SU-DHL-6 (cell line): ENCODE measurements at regions not wholly inside any gene's neighbourhood (a gene's known extent, or its start where the extent isn't known, plus 50 kb on each side); places are given as distances from the start of the nearest gene placed in this dataset.
"Not testable (repeated sequence)": the region's sequence is repeated elsewhere in the genome, so short reads cannot be mapped to it uniquely, and the experiment has no call there.

Experiments used
- H2AFZ ChIP-seq: fragments of 200-600 bp; sonication (generic); 2 replicates; pipeline ENCODE4 v1.6.1; 2014; ENCODE audit warnings: low read depth, mild to moderate bottlenecking, moderate library complexity, mixed read lengths, antibody characterized with exemption, low read length; ENCODE audit not compliant: severe bottlenecking
- H3F3A ChIP-seq: fragments of 200-600 bp; shearing (Covaris generic); 2 replicates; pipeline ENCODE4 v1.6.0; 2016; ENCODE audit warnings: antibody characterized with exemption, mild to moderate bottlenecking; ENCODE audit not compliant: insufficient read depth
- H3K27ac ChIP-seq: fragments of 200-600 bp; sonication (generic); 2 replicates; pipeline ENCODE4 v1.5.1; 2016; ENCODE audit warnings: low read depth, mild to moderate bottlenecking, low read length, moderate library complexity, mixed read lengths
- H3K27me3 ChIP-seq: fragments of 200-600 bp; sonication (generic), shearing (Covaris generic); 2 replicates; pipeline ENCODE4 v1.6.0; 2014; ENCODE audit warnings: mild to moderate bottlenecking, low read length
- H3K36me3 ChIP-seq: fragments of 200-600 bp; sonication (generic); 2 replicates; pipeline ENCODE4 v1.6.1; 2014; ENCODE audit warnings: mild to moderate bottlenecking, low read length, mixed read lengths
- H3K4me2 ChIP-seq: fragments of 300-600, 200-600 bp; shearing (Covaris generic), sonication (generic); 2 replicates; pipeline ENCODE4 v1.6.0; 2014; ENCODE audit warnings: low read length, low read depth, mild to moderate bottlenecking; ENCODE audit not compliant: poor library complexity, severe bottlenecking
- H3K4me3 ChIP-seq: fragments of 200-600 bp; sonication (generic); 2 replicates; pipeline ENCODE4 v1.5.1; 2014; ENCODE audit warnings: antibody characterized with exemption, low read length, mild to moderate bottlenecking, mixed read lengths; ENCODE audit not compliant: insufficient read depth, poor library complexity, severe bottlenecking
- H3K79me2 ChIP-seq: fragments of 200-600 bp; sonication (generic); 2 replicates; pipeline ENCODE4 v1.6.1; 2014; ENCODE audit warnings: mild to moderate bottlenecking, low read length, moderate library complexity; ENCODE audit not compliant: insufficient read depth
- H3K9ac ChIP-seq: fragments of 200-600 bp; sonication (generic); 2 replicates; pipeline ENCODE4 v1.7.0; 2014; ENCODE audit warnings: mild to moderate bottlenecking, low read length
- H3K9me2 ChIP-seq: fragments of 200-600 bp; sonication (generic); replicated peaks from 2 replicates; pipeline ENCODE4 v1.6.1; 2014; ENCODE audit warnings: low read length; ENCODE audit not compliant: insufficient read depth
- H3K9me3 ChIP-seq: fragments of 200-600 bp; sonication (generic); 2 replicates; pipeline ENCODE4 v1.6.1; 2014; ENCODE audit warnings: low read length, mixed read lengths; ENCODE audit not compliant: insufficient read depth
- H4K20me1 ChIP-seq: fragments of 200-600 bp; sonication (generic); 2 replicates; pipeline ENCODE4 v1.6.1; 2014; ENCODE audit warnings: low read depth, mild to moderate bottlenecking, antibody characterized with exemption, low read length, moderate library complexity, mixed read lengths
- EZH2phosphoT487 ChIP-seq: fragments of 200-600 bp; sonication (generic), shearing (Covaris generic); conservative IDR thresholded peaks from 2 replicates; pipeline ENCODE4 v1.6.1; 2018; ENCODE audit warnings: mild to moderate bottlenecking, antibody characterized with exemption, low read length, moderate library complexity, mixed read lengths
- TF ChIP-seq, protein P1 (sequence below): fragments of 200-600 bp; sonication (generic); IDR thresholded peaks from one replicate; pipeline ENCODE4 v1.5.1; 2017; ENCODE audit warnings: antibody characterized with exemption, mild to moderate bottlenecking, low read length, moderate library complexity; ENCODE audit not compliant: insufficient read depth, poor library complexity, severe bottlenecking

DNA sequence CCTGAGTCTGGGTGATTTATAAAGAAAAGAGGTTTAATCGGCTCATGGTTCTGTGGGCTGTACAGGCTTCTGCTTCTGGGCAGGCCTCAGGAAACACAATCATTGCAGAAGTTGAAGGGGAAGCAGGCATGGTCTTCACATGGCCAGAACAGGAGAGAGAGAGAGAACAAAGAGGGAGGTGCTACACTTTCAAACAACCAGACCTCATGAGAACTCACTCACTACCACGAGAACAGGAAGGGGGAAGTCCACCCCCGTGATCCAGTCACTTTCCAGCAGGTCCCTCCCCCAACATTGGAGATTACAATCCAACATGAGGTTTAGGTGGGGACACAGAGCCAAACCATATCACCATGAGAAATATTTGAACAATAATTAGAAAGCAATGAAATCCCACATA is 222.9 kb downstream of the FAM72C start:
- Histone ChIP-seq H3K9ac (no peak overlapping the region), H3F3A (no peaks in the 10 kb centered on the region), H3K4me2 (no peak overlapping the region), H3K9me3 (no peaks in the 10 kb centered on the region), H4K20me1 (no peaks in the 10 kb centered on the region), H3K27ac (no peak overlapping the region), H3K79me2 (no peaks in the 10 kb centered on the region), H3K27me3 (no peaks in the 10 kb centered on the region), H3K9me2 (no peaks in the 10 kb centered on the region), H3K36me3 (no peaks in the 10 kb centered on the region), H2AFZ (no peak overlapping the region), H3K4me3 (no peak overlapping the region)
- TF ChIP-seq, protein P1, sequence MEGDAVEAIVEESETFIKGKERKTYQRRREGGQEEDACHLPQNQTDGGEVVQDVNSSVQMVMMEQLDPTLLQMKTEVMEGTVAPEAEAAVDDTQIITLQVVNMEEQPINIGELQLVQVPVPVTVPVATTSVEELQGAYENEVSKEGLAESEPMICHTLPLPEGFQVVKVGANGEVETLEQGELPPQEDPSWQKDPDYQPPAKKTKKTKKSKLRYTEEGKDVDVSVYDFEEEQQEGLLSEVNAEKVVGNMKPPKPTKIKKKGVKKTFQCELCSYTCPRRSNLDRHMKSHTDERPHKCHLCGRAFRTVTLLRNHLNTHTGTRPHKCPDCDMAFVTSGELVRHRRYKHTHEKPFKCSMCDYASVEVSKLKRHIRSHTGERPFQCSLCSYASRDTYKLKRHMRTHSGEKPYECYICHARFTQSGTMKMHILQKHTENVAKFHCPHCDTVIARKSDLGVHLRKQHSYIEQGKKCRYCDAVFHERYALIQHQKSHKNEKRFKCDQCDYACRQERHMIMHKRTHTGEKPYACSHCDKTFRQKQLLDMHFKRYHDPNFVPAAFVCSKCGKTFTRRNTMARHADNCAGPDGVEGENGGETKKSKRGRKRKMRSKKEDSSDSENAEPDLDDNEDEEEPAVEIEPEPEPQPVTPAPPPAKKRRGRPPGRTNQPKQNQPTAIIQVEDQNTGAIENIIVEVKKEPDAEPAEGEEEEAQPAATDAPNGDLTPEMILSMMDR: no peak
- no peak for TF ChIP-seq EZH2phosphoT487

- TF ChIP-seq, protein P1: no peak
- TF ChIP-seq EZH2phosphoT487: no peak
- H3K4me3 ChIP-seq: no peak overlapping the region
- no peaks in the 10 kb centered on the region for H3K27me3 ChIP-seq
- no peak overlapping the region for H2AFZ ChIP-seq
- H3K9me2 ChIP-seq: no peaks in the 10 kb centered on the region
- no peaks in the 10 kb centered on the region for H3F3A ChIP-seq
- H3K36me3 ChIP-seq: no peaks in the 10 kb centered on the region
- H3K4me2 ChIP-seq: no peak overlapping the region
- no peaks in the 10 kb centered on the region for H4K20me1 ChIP-seq
- no peak overlapping the region for H3K9ac ChIP-seq
- H3K79me2 ChIP-seq: no peaks in the 10 kb centered on the region
- no peaks in the 10 kb centered on the region for H3K9me3 ChIP-seq
- H3K27ac ChIP-seq: no peak overlapping the region
Observed at GRCh38 chr1:143736562-143736961, 235.2 kb downstream of the FAM72C start.

- Histone ChIP-seq H2AFZ (no peak overlapping the region), H3K9me3 (no peaks in the 10 kb centered on the region), H3K9ac (no peak overlapping the region), H3K9me2 (no peaks in the 10 kb centered on the region), H3K36me3 (no peaks in the 10 kb centered on the region), H3K27me3 (no peaks in the 10 kb centered on the region), H3K4me3 (no peak overlapping the region), H3F3A (no peaks in the 10 kb centered on the region), H3K27ac (no peak overlapping the region), H4K20me1 (no peaks in the 10 kb centered on the region), H3K4me2 (no peak overlapping the region), H3K79me2 (no peaks in the 10 kb centered on the region)
- TF ChIP-seq EZH2phosphoT487: no peak
- TF ChIP-seq, protein P1: no peak
Observed at GRCh38 chr1:143735764-143736461, 235.9 kb downstream of the FAM72C start.

DNA sequence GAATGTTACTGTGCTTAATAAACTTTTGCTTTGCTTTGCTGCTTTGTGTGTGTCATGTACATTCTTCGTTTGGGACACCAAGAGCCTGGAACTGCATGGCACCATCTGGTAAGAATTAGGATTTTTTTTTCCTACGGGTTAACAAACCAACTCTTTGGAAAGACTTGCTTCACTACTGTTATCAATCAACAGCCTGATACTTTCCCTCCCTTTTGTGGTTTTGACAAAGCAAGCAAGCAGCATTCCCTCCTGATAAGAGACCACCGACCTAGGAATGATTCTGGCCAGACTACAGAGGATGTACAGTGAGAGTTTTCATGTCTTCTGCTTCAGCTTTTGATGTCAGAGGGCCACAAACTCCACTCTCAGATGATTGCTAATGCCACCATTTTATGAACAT is 237.5 kb downstream of the FAM72C start:
- H3K27me3 ChIP-seq, H2AFZ ChIP-seq, H3K9me3 ChIP-seq, H3K27ac ChIP-seq, H3K9ac ChIP-seq, H3K79me2 ChIP-seq, H3K4me3 ChIP-seq, H3K36me3 ChIP-seq, H3K4me2 ChIP-seq, H4K20me1 ChIP-seq, H3K9me2 ChIP-seq, H3F3A ChIP-seq: not testable (repeated sequence)

- H3K9me2 ChIP-seq, H3K36me3 ChIP-seq, H3K9me3 ChIP-seq, H3K27ac ChIP-seq, H3K4me3 ChIP-seq, H3K9ac ChIP-seq, H3K79me2 ChIP-seq, H2AFZ ChIP-seq, H3F3A ChIP-seq, H4K20me1 ChIP-seq, H3K27me3 ChIP-seq, H3K4me2 ChIP-seq: not testable (repeated sequence)
Observed at GRCh38 chr1:143730890-143731289, 240.9 kb downstream of the FAM72C start.
